ENCODE measurements at regions not wholly inside any gene's neighbourhood (a gene's known extent, or its start where the extent isn't known, plus 50 kb on each side); places are given as distances from the start of the nearest gene placed in this dataset.
A peak's percentile ranks its signal among the peaks of the same experiment; 100 is the strongest.

GRCh38 chr18:42298759-42299675, 344.0 kb downstream of the PIK3C3 start:
- TF ChIP-seq CTCF (IDR thresholded peaks at IDR 0.05), result peak; percentile 70 to 92 (median 89)
- no peak for TF ChIP-seq POLR2AphosphoS5 (IDR thresholded peaks at IDR 0.05)
- no peak for TF ChIP-seq POLR2A (IDR thresholded peaks at IDR 0.05)
